ENCODE measurements at regions not wholly inside any gene's neighbourhood (a gene's known extent, or its start where the extent isn't known, plus 50 kb on each side); places are given as distances from the start of the nearest gene placed in this dataset.
A peak's percentile ranks its signal among the peaks of the same experiment; 100 is the strongest.

DNA sequence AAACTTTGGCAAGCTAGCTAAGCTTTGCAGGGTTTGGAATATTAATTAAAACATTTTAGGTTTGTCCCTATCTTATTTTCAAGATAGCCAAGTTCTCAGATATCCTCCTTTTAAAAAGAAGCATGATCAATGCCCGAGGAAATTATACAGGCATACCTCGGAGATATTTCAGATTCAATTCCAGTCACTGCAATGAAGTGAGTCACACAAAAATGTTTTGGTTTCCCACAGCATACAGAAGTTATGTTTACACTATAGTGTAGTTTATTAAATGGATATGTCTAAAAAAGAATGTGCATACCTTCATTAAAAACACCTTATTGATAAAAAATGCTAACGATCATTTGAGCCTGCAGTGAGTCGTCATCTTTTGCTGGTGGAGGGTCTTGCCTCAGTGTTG is 382.9 kb upstream of the NPVF start:
- peak; percentile 52 for DNase-seq
- Histone ChIP-seq H3K4me3 (ENCODE audit: low read depth, low read length) (no peak overlapping the region), H3K36me3 (replicated peaks) (no peaks in the 10 kb centered on the region), H3K27ac (peak overlapping the region; percentile 38), H3K27me3 (replicated peaks) (no peaks in the 10 kb centered on the region)
- TF ChIP-seq, protein P1, sequence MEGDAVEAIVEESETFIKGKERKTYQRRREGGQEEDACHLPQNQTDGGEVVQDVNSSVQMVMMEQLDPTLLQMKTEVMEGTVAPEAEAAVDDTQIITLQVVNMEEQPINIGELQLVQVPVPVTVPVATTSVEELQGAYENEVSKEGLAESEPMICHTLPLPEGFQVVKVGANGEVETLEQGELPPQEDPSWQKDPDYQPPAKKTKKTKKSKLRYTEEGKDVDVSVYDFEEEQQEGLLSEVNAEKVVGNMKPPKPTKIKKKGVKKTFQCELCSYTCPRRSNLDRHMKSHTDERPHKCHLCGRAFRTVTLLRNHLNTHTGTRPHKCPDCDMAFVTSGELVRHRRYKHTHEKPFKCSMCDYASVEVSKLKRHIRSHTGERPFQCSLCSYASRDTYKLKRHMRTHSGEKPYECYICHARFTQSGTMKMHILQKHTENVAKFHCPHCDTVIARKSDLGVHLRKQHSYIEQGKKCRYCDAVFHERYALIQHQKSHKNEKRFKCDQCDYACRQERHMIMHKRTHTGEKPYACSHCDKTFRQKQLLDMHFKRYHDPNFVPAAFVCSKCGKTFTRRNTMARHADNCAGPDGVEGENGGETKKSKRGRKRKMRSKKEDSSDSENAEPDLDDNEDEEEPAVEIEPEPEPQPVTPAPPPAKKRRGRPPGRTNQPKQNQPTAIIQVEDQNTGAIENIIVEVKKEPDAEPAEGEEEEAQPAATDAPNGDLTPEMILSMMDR (IDR thresholded peaks at IDR 0.05; ENCODE audit: low read depth, low read length, missing control alignments): no peak
- in situ Hi-C loops (cut with HindIII; ENCODE audit: low pct_ligation_motif_present, low sequenced_read_pairs): no loop called here

DNA sequence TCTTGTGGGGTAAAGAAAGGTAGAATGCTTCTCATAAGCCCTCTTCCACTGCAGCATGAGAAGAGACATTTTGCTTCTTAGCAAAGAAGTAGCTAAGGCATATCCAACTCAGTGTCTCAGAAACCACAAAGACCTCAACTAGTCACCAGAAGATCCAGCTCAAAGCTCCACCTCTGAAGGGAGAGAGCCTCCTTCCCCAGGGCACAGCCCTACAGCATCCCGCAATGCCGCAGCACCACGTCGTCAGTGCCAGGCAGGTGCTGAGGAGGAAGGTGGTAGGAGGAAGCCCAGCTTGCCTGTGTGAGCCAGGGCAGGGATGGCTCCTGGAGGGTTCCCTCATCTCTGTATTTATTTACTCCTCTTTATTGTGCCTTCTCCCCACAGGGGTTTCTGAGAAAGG is 385.6 kb upstream of the NPVF start:
- in situ Hi-C loops (cut with HindIII; ENCODE audit: low pct_ligation_motif_present, low sequenced_read_pairs): no loop called here

DNA sequence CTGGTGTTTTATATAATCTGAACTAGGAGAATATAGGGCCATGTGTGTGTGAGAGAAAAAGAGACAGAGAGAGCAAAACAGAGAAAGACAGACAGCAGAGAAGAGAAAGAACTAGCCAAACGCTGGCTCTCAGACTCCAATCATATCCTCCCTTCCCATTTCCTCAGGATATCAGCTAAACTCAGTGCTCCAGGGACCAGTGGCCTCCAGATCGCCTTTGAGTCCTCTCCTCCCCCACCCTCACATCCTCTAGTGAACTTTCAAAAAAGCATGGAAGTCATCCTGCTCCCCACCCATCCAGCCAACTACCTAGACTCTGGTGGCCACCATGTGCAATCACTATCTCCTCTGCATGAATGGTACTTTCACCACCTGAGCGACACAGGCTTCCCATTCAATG is 386.1 kb upstream of the NPVF start:
- no peak overlapping the region for H3K4me3 ChIP-seq (ENCODE audit: low read depth, low read length)
- in situ Hi-C loops (cut with HindIII; ENCODE audit: low pct_ligation_motif_present, low sequenced_read_pairs): no loop called here
- no peak overlapping the region for H3K27ac ChIP-seq
- TF ChIP-seq, protein P1 (IDR thresholded peaks at IDR 0.05; ENCODE audit: low read depth, low read length, missing control alignments): no peak
- no peak for DNase-seq
- H3K36me3 ChIP-seq (replicated peaks): no peaks in the 10 kb centered on the region
- H3K27me3 ChIP-seq (replicated peaks): no peaks in the 10 kb centered on the region

More for the DNA sequence above, 385.6 kb upstream of the NPVF start:
- Histone ChIP-seq H3K27ac (no peak overlapping the region), H3K27me3 (replicated peaks) (no peaks in the 10 kb centered on the region), H3K36me3 (replicated peaks) (no peaks in the 10 kb centered on the region), H3K4me3 (ENCODE audit: low read depth, low read length) (no peak overlapping the region)
- TF ChIP-seq, protein P1 (IDR thresholded peaks at IDR 0.05; ENCODE audit: low read depth, low read length, missing control alignments): no peak
- DNase-seq: no peak

DNA sequence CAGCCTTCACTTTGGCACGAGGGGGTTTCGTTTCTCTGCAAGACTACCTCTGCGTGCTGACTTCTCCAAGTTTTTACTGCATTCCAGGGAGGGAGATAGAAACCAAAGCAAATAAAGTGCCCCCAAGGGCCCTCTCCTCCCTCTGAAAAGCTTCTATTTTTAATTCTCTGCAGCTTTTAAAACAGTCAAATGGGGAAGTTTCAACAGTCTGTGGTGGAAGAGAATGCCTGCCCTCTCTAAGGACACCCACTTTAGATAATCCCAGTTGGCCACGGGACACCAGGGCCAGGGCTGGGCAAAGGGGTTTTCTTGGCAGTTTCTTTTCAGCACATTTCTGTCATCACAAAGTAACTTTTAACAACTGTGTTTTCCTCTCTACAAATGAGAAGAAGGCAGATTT is 386.7 kb upstream of the NPVF start:
- H3K4me3 ChIP-seq (ENCODE audit: low read depth, low read length): no peak overlapping the region

DNA sequence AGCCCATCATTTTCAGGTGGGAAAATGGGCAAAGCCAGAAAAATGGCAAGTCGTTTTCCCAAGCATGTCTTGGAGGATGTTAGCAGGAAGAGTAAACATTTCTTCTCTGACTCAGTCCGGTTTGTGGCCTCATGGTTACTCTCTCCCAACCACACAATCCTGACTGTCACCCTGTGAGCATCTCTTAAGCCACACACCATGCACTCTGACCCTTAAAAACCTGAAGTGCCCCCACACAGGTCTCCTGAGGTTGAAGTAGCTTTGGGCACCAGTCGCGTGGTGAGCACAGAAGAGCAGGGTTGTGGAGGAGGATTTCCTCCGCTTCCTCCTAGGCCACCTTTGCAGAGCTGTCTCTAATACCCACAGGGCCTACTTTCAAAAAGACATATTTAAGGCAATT is 387.3 kb upstream of the NPVF start:
- in situ Hi-C loops (cut with HindIII; ENCODE audit: low pct_ligation_motif_present, low sequenced_read_pairs): no loop called here
- Histone ChIP-seq H3K27me3 (replicated peaks) (no peaks in the 10 kb centered on the region), H3K4me3 (ENCODE audit: low read depth, low read length) (no peak overlapping the region), H3K36me3 (replicated peaks) (no peaks in the 10 kb centered on the region), H3K27ac (no peak overlapping the region)
- TF ChIP-seq, protein P1 (IDR thresholded peaks at IDR 0.05; ENCODE audit: low read depth, low read length, missing control alignments): no peak
- DNase-seq: peak; percentile 37

More for the DNA sequence above, 386.7 kb upstream of the NPVF start:
- TF ChIP-seq, protein P1 (IDR thresholded peaks at IDR 0.05; ENCODE audit: low read depth, low read length, missing control alignments): no peak
- no peaks in the 10 kb centered on the region for H3K36me3 ChIP-seq (replicated peaks)
- no peaks in the 10 kb centered on the region for H3K27me3 ChIP-seq (replicated peaks)
- no peak overlapping the region for H3K27ac ChIP-seq
- in situ Hi-C loops (cut with HindIII; ENCODE audit: low pct_ligation_motif_present, low sequenced_read_pairs): no loop called here
- no peak for DNase-seq

DNA sequence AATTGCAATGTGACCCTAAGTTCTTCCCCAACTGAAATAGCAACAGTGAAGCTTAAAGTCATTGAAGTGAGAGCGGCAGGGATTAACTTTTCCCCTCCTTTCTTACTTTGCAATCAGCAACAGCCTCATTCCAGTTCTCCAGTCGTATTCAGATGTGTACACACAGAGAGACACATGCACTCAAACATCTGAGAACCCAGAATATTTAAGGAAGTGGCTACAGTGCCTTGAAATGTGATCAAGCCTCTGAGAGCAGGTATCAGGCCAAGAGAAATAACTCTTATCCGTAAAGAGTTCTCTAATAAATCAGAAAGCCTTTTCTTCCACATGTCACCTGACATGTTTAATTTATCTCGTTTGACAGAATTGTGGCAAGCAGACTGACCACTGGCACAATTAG is 388.9 kb upstream of the NPVF start:
- Histone ChIP-seq H3K36me3 (replicated peaks) (no peaks in the 10 kb centered on the region), H3K4me3 (ENCODE audit: low read depth, low read length) (no peak overlapping the region)
- in situ Hi-C loops (cut with HindIII; ENCODE audit: low pct_ligation_motif_present, low sequenced_read_pairs): no loop called here

More for the DNA sequence above, 388.9 kb upstream of the NPVF start:
- Histone ChIP-seq H3K27ac (no peak overlapping the region), H3K27me3 (replicated peaks) (no peaks in the 10 kb centered on the region)
- TF ChIP-seq, protein P1 (IDR thresholded peaks at IDR 0.05; ENCODE audit: low read depth, low read length, missing control alignments): no peak
- no peak for DNase-seq

Measured in brain microvascular endothelial cell (primary cell).